MCF 10A (cell line): ENCODE measurements at regions not wholly inside any gene's neighbourhood (a gene's known extent, or its start where the extent isn't known, plus 50 kb on each side); places are given as distances from the start of the nearest gene placed in this dataset.
"Not testable (repeated sequence)": the region's sequence is repeated elsewhere in the genome, so short reads cannot be mapped to it uniquely, and the experiment has no call there.

ENCODE experiments used
- BruUV-seq: library from RNA; stranded (reverse); fragments of 400-500 nt; replicated peaks from 2 replicates; lab custom pipeline; 2021; lab: Mats Ljungman, UMichigan
- CTCF ChIA-PET: fragments of 300-600 bp; sonication (Branson Sonifier 250); formaldehyde crosslinking; extraction: SDS; loops from one replicate; lab custom pipeline; 2021; ENCODE audit warnings: antibody characterized with exemption, inconsistent platforms; lab: Yijun Ruan, JAX
- POLR2A ChIA-PET: fragments of 300-600, 350-650 bp; sonication (Branson Sonifier 250); formaldehyde crosslinking; extraction: SDS; loops from one replicate; lab custom pipeline; 2020; ENCODE audit warnings: antibody characterized with exemption, inconsistent platforms; lab: Yijun Ruan, JAX
- DNase-seq: peaks from one replicate; pipeline ENCODE4 v3.0.0-alpha.2; 2018; ENCODE audit not compliant: unreplicated experiment
- H3K27ac Mint-ChIP-seq: one replicate; pipeline ENCODE4 v1.8.0; 2022; ENCODE audit warnings: mild to moderate bottlenecking, low read depth, mixed read lengths; ENCODE audit not compliant: unreplicated experiment
- H3K27me3 Mint-ChIP-seq: one replicate; pipeline ENCODE4 v1.8.0; 2022; ENCODE audit warnings: mixed read lengths; ENCODE audit not compliant: insufficient read depth, unreplicated experiment
- H3K36me3 Mint-ChIP-seq: one replicate; pipeline ENCODE4 v1.8.0; 2022; ENCODE audit warnings: mild to moderate bottlenecking, moderate library complexity, mixed read lengths; ENCODE audit not compliant: insufficient read depth, unreplicated experiment
- H3K4me1 Mint-ChIP-seq: one replicate; pipeline ENCODE4 v1.8.0; 2022; ENCODE audit warnings: mixed read lengths; ENCODE audit not compliant: insufficient read depth, unreplicated experiment
- H3K4me3 Mint-ChIP-seq: one replicate; pipeline ENCODE4 v1.8.0; 2022; ENCODE audit warnings: mild to moderate bottlenecking, moderate library complexity, mixed read lengths; ENCODE audit not compliant: unreplicated experiment
- H3K9me3 Mint-ChIP-seq: one replicate; pipeline ENCODE4 v1.8.0; 2022; ENCODE audit warnings: mixed read lengths; ENCODE audit not compliant: unreplicated experiment
- CTCF ChIP-seq: fragments of 200-600 bp; IDR thresholded peaks from one replicate; pipeline ENCODE4 v1.8.0; 2022; ENCODE audit warnings: antibody characterized with exemption, mild to moderate bottlenecking; ENCODE audit not compliant: unreplicated experiment
- intact Hi-C: fragments of 100-400 bp; cut with micrococcal nuclease; formaldehyde crosslinking; loops from 2 replicates; pipeline ENCODE4 v1.14.1; 2022

DNA sequence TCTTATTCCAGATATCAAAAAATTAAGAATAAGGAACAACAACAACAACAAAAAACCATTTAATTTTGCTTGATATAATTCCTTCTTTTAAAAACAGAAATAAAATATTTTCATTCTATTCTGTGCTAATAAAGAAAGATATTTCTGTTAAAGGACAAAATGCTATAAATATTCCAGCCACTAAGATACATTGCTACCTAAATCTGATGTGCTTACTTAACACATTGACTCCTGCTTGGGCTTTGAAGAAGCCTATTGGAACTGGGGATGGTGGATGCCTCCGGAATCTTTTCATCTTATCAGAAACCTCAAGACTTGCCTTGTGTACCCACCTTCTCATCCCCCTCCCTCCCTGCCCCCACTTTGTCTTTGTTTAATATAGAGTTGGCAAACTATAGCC lies 320.2 kb downstream of the MEX3B start:
- peaks cover 7% of the 10 kb centered on the region for H3K9me3 Mint-ChIP-seq
- intact Hi-C loops, result no loop called here
- POLR2A ChIA-PET, result interaction anchor here (0.6 kb wide), 1 partner anchor 275 kb away, joined by 3 read pairs; no protein-coding TSS in a partner anchor
- no peak overlapping the region for H3K4me3 Mint-ChIP-seq
- peaks cover 6% of the 10 kb centered on the region for H3K4me1 Mint-ChIP-seq
- no peaks in the 10 kb centered on the region for H3K36me3 Mint-ChIP-seq
- no TSS peak for BruUV-seq
- TF ChIP-seq CTCF, result no peak
- CTCF ChIA-PET, result no interaction called here
- no peak for DNase-seq
- H3K27me3 Mint-ChIP-seq, result no peaks in the 10 kb centered on the region
- no peak overlapping the region for H3K27ac Mint-ChIP-seq

DNA sequence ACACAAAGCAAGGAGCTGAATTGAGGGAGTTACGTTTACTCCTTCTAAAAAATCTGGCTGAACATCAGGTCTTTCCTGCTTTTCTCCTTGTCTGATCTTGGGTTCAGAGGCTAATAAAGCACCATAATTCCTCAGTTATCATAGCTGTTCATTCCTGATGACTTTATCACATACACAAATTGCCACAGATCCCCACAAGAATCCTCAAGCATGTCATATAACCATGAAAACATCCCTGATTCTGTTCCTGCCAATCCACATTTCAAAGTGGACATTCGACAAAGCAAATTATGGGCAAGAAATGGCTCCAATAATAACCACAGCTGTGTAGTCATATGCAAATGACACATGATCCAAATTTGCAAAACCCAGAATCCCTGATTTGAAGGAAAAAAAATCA lies 321.3 kb downstream of the MEX3B start:
- ChIA-PET POLR2A (no interaction called here), CTCF (no interaction called here)
- no peak for DNase-seq
- H3K27ac Mint-ChIP-seq, result no peak overlapping the region
- TF ChIP-seq CTCF, result no peak
- no peak overlapping the region for H3K4me3 Mint-ChIP-seq
- no peaks in the 10 kb centered on the region for H3K36me3 Mint-ChIP-seq
- no peaks in the 10 kb centered on the region for H3K27me3 Mint-ChIP-seq
- peaks cover 7% of the 10 kb centered on the region for H3K9me3 Mint-ChIP-seq
- no TSS peak for BruUV-seq
- intact Hi-C loops, result no loop called here
- peaks cover 6% of the 10 kb centered on the region for H3K4me1 Mint-ChIP-seq

DNA sequence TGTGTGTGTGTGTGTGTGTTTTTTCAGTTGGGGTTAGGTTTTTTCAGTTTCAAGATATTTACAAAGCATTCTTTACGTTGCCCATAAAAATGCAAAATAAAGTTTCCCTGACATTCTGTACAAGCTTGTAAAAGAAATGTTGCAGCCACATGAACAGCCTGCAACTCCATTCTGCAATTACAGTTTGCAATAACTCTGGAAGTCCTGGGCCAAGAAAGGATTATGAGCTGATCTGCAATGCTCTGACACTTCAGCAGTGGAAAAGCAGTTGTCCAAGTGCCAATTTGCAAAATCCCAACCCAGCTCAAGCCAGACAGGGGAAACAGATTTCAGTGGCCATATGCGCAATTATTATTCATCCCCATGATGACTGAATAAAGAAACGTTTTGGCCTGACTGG lies 322.1 kb downstream of the MEX3B start:
- H3K4me3 Mint-ChIP-seq, result no peak overlapping the region
- no peak for DNase-seq
- ChIA-PET POLR2A (no interaction called here), CTCF (no interaction called here)
- peaks cover 7% of the 10 kb centered on the region for H3K9me3 Mint-ChIP-seq
- no peaks in the 10 kb centered on the region for H3K27me3 Mint-ChIP-seq
- H3K36me3 Mint-ChIP-seq, result peaks cover 1% of the 10 kb centered on the region
- no TSS peak for BruUV-seq
- no peak for TF ChIP-seq CTCF
- intact Hi-C loops, result no loop called here
- H3K27ac Mint-ChIP-seq, result no peak overlapping the region
- peaks cover 6% of the 10 kb centered on the region for H3K4me1 Mint-ChIP-seq

GRCh38 chr15:81723113-81723651 lies 322.6 kb downstream of the MEX3B start:
- TF ChIP-seq CTCF, result no peak
- Mint-ChIP-seq H3K36me3 (peaks cover 6% of the 10 kb centered on the region), H3K9me3 (peaks cover 7% of the 10 kb centered on the region), H3K27ac (no peak overlapping the region), H3K4me3 (no peak overlapping the region), H3K27me3 (no peaks in the 10 kb centered on the region), H3K4me1 (peaks cover 1% of the 10 kb centered on the region)
- ChIA-PET CTCF (no interaction called here), POLR2A (no interaction called here)
- no TSS peak for BruUV-seq
- intact Hi-C loops, result no loop called here
- DNase-seq, result no peak

DNA sequence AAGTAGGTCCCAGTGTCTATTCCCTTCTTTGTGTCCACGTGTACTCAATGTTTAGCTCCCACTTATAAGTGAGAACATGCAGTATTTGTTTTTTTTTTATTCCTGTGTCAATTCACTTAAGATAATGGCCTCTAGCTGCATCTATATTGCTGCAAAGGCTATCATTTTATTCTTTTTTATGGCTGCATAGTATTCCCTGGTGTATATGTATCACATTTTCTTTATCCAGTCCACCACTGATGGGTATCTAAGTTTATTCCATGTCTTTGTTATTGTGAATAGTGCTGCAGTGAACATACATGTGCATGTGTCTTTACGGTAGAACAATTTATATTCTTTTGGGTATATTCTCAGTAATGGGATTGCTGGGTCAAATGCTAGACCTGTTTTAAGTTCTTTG lies 329.4 kb downstream of the MEX3B start:
- H3K27ac Mint-ChIP-seq, intact Hi-C loops, DNase-seq, H3K36me3 Mint-ChIP-seq, BruUV-seq, H3K9me3 Mint-ChIP-seq, H3K27me3 Mint-ChIP-seq, POLR2A ChIA-PET, H3K4me1 Mint-ChIP-seq, H3K4me3 Mint-ChIP-seq: not testable (repeated sequence)
- CTCF ChIA-PET, result interaction anchor here (0.6 kb wide), 1 partner anchor 178 kb away, joined by 3 read pairs; no protein-coding TSS in a partner anchor
